ENCODE measurements at regions not wholly inside any gene's neighbourhood (a gene's known extent, or its start where the extent isn't known, plus 50 kb on each side); places are given as distances from the start of the nearest gene placed in this dataset.

- H3K9me3 ChIP-seq = no peaks in the 10 kb centered on the region
- no peaks in the 10 kb centered on the region for H3K4me1 ChIP-seq
- no peak overlapping the region for H3K27ac ChIP-seq
- no peaks in the 10 kb centered on the region for H3K27me3 ChIP-seq
- DNase-seq = no peak
- intact Hi-C loops (cut with DNase I) = no loop called here
- TF ChIP-seq CTCF (IDR thresholded peaks at IDR 0.05) = no peak
- TF ChIP-seq POLR2A (IDR thresholded peaks at IDR 0.05) = no peak
- H3K36me3 ChIP-seq = no peaks in the 10 kb centered on the region
- ATAC-seq = peak in 1 of 4 donors; percentile 34
- H3K4me3 ChIP-seq = no peak overlapping the region
Observed at GRCh38 chr5:175285261-175285660, 158.7 kb downstream of the DRD1 start.

GRCh38 chr5:175284806-175285205 lies 159.2 kb downstream of the DRD1 start:
- Histone ChIP-seq H3K27me3 (no peaks in the 10 kb centered on the region), H3K4me1 (no peaks in the 10 kb centered on the region), H3K36me3 (no peaks in the 10 kb centered on the region), H3K4me3 (no peak overlapping the region), H3K9me3 (no peaks in the 10 kb centered on the region), H3K27ac (no peak overlapping the region)
- no peak for ATAC-seq
- no peak for DNase-seq
- WGBS (ENCODE audit: insufficient coverage, low coverage, low lambda C conversion rate, missing lambda C conversion rate) = 48% methylated on average over 2 of the region's 2 CpGs
- intact Hi-C loops (cut with DNase I) = no loop called here
- TF ChIP-seq CTCF (IDR thresholded peaks at IDR 0.05) = no peak
- TF ChIP-seq POLR2A (IDR thresholded peaks at IDR 0.05) = no peak

- WGBS (ENCODE audit: insufficient coverage, low coverage, low lambda C conversion rate, missing lambda C conversion rate) = 13% methylated on average over 1 of the region's 1 CpG
- Histone ChIP-seq H3K4me1 (no peaks in the 10 kb centered on the region), H3K36me3 (no peaks in the 10 kb centered on the region), H3K27me3 (no peaks in the 10 kb centered on the region), H3K4me3 (no peak overlapping the region), H3K27ac (no peak overlapping the region), H3K9me3 (no peaks in the 10 kb centered on the region)
- no peak for DNase-seq
- ATAC-seq = no peak
- intact Hi-C loops (cut with DNase I) = no loop called here
- TF ChIP-seq CTCF (IDR thresholded peaks at IDR 0.05) = no peak
- TF ChIP-seq POLR2A (IDR thresholded peaks at IDR 0.05) = no peak
Observed at GRCh38 chr5:175282611-175283225, 161.3 kb downstream of the DRD1 start.

- WGBS (ENCODE audit: insufficient coverage, low coverage, low lambda C conversion rate, missing lambda C conversion rate) = 38% methylated on average over 2 of the region's 2 CpGs
- Histone ChIP-seq H3K36me3 (no peaks in the 10 kb centered on the region), H3K9me3 (no peaks in the 10 kb centered on the region), H3K4me1 (no peaks in the 10 kb centered on the region), H3K27ac (no peak overlapping the region), H3K4me3 (no peak overlapping the region), H3K27me3 (no peaks in the 10 kb centered on the region)
- intact Hi-C loops (cut with DNase I) = no loop called here
- ATAC-seq (no peak), DNase-seq (no peak)
- no peak for TF ChIP-seq CTCF (IDR thresholded peaks at IDR 0.05)
- TF ChIP-seq POLR2A (IDR thresholded peaks at IDR 0.05) = no peak
Observed at GRCh38 chr5:175281714-175282113, 162.3 kb downstream of the DRD1 start.

- no peak for ATAC-seq
Observed at GRCh38 chr5:175281257-175281656, 162.7 kb downstream of the DRD1 start.

More at GRCh38 chr5:175281257-175281656, 162.7 kb downstream of the DRD1 start:
- DNase-seq = no peak
- Histone ChIP-seq H3K4me3 (no peak overlapping the region), H3K27me3 (no peaks in the 10 kb centered on the region), H3K27ac (no peak overlapping the region), H3K36me3 (no peaks in the 10 kb centered on the region), H3K4me1 (no peaks in the 10 kb centered on the region), H3K9me3 (no peaks in the 10 kb centered on the region)
- intact Hi-C loops (cut with DNase I) = no loop called here
- WGBS (ENCODE audit: insufficient coverage, low coverage, low lambda C conversion rate, missing lambda C conversion rate) = 65% methylated on average over 4 of the region's 4 CpGs
- TF ChIP-seq POLR2A (IDR thresholded peaks at IDR 0.05) = no peak
- TF ChIP-seq CTCF (IDR thresholded peaks at IDR 0.05) = no peak

Measured in right lobe of liver (tissue), 6 donors.